Activated naive CD8-positive, alpha-beta T cell treated with anti-CD3 and anti-CD28 coated beads, Interleukin-2, amount 50 U/mL, for 24 hours (primary cell): ENCODE measurements at regions not wholly inside any gene's neighbourhood (a gene's known extent, or its start where the extent isn't known, plus 50 kb on each side); places are given as distances from the start of the nearest gene placed in this dataset.

Source experiments
- ATAC-seq: fragments of 150-1000 bp; cut with Tn5 transposase; one replicate; pipeline ENCODE4 v1.10.0; 2021
- DNase-seq: peaks from one replicate; pipeline ENCODE4 v3.0.0; 2021
- H3K27ac Mint-ChIP-seq: one replicate; pipeline ENCODE4 v1.8.0; 2021; ENCODE audit warnings: mild to moderate bottlenecking, mixed read lengths
- H3K27me3 Mint-ChIP-seq: one replicate; pipeline ENCODE4 v1.8.0; 2021; ENCODE audit warnings: mixed read lengths
- H3K36me3 Mint-ChIP-seq: one replicate; pipeline ENCODE4 v1.8.0; 2021; ENCODE audit warnings: low read depth, mixed read lengths
- H3K4me1 Mint-ChIP-seq: one replicate; pipeline ENCODE4 v1.8.0; 2021; ENCODE audit warnings: mixed read lengths
- H3K4me3 Mint-ChIP-seq: one replicate; pipeline ENCODE4 v1.8.0; 2021; ENCODE audit warnings: mild to moderate bottlenecking, moderate library complexity, mixed read lengths
- H3K9me3 Mint-ChIP-seq: one replicate; pipeline ENCODE4 v1.8.0; 2021; ENCODE audit warnings: mixed read lengths

DNA sequence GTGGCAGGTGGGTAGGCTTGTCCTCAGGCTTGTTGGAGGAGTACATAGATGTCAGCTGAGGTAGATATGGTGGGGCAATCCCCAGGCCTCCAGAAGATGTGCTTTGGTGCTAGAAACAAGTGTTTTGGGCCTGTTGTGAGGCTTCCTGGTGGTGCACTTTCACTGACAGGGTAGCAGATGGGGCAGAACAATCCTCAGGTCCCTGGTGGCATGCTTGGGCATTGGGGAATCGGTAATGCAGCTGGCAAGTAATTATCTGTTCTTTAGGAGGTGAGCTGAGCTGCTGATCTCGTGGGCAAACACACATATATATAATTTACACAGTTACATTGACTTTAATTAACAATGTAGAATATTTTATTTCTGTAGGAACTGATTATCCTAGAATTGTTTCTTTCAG is 458.7 kb downstream of the BMP2 start:
- ATAC-seq = no peak
- no peak for DNase-seq
- no peaks in the 10 kb centered on the region for H3K4me1 Mint-ChIP-seq

DNA sequence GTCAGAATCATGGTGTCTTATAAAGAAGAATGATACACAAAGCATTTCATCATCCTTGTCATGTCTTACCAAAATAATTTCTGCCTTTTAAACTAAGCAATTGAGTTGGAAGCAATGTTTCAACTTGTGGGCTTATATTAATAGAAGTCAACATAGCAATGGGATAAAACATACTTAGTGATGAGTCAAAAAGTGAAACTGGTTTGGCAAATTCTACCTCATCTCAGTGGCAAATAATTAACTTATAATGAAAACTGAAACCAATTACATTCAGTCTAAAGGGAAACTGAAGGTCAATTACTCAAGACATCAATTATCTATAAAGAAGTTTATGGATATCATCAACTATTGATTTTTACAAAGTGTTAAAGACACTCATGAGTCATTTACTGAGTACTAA is 463.8 kb downstream of the BMP2 start:
- H3K27me3 Mint-ChIP-seq = no peaks in the 10 kb centered on the region
- DNase-seq = no peak
- ATAC-seq = no peak
- H3K9me3 Mint-ChIP-seq = peaks cover 20% of the 10 kb centered on the region
- H3K4me1 Mint-ChIP-seq = no peaks in the 10 kb centered on the region
- H3K36me3 Mint-ChIP-seq = no peaks in the 10 kb centered on the region
- no peak overlapping the region for H3K4me3 Mint-ChIP-seq
- H3K27ac Mint-ChIP-seq = no peak overlapping the region

More for the DNA sequence above, 458.7 kb downstream of the BMP2 start:
- H3K36me3 Mint-ChIP-seq = no peaks in the 10 kb centered on the region
- H3K4me3 Mint-ChIP-seq = no peak overlapping the region
- peaks cover 13% of the 10 kb centered on the region for H3K9me3 Mint-ChIP-seq
- H3K27me3 Mint-ChIP-seq = no peaks in the 10 kb centered on the region
- H3K27ac Mint-ChIP-seq = no peak overlapping the region

DNA sequence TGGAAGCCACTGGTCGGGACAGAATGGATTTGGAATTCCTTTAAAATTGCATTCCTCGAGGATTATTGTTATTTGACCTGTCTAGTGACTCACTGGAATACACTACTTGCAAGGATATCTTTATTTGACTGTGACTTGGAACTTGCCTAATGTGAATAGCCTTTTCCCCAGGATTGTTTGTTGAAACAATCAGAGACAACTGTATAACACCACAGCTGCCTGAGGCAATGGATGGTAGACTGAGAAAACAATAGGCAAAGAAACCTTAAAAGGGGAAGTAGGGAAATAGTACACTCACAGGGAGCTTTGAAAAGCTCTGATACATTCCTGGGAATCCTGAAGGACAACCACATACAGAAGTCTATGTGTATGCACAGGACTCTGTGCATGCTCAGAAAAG is 465.3 kb downstream of the BMP2 start:
- no peaks in the 10 kb centered on the region for H3K4me1 Mint-ChIP-seq
- H3K36me3 Mint-ChIP-seq = no peaks in the 10 kb centered on the region
- peaks cover 16% of the 10 kb centered on the region for H3K9me3 Mint-ChIP-seq
- DNase-seq (no peak), ATAC-seq (no peak)
- no peak overlapping the region for H3K4me3 Mint-ChIP-seq
- no peaks in the 10 kb centered on the region for H3K27me3 Mint-ChIP-seq
- no peak overlapping the region for H3K27ac Mint-ChIP-seq

DNA sequence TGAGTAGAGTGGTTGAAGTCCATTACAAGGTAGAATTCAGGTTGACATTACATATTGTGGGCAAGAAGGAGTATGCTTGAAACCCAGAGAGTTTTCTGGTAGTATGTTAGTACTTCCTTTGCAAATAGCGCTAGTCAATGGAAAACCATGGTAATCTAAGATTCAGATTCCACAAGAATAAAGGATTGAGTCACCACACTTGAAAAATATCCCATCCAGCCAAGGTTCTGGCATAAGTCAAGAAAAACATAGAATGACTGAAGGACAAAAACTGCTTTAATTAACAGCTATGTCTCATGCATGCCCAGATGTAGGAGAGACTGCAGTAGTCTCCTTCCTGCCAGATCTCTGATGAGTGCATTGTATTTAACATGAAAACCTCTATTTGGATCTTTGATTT is 469.8 kb downstream of the BMP2 start:
- Mint-ChIP-seq H3K36me3 (no peaks in the 10 kb centered on the region), H3K4me1 (no peaks in the 10 kb centered on the region), H3K27ac (no peak overlapping the region), H3K4me3 (no peak overlapping the region), H3K27me3 (no peaks in the 10 kb centered on the region), H3K9me3 (peaks cover 16% of the 10 kb centered on the region)
- DNase-seq (no peak), ATAC-seq (no peak)

DNA sequence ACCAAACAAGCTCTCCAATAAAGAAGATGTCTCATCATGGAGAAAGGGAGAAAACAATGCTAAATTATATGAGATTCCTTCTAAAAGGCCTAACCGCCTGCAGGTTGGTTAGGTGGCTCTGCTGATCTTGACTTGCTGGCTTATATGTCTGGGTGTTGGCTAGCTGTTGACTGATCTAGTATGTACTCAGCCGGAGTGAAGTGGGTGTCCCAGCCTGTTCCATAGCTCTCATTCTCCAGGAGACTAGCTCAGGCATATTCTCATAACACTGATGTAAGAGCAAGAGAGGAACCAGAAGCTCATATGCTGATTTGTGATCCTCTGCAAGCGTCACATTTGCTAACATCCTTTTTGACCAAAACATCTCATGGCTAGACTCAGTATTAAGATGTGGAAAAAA is 473.0 kb downstream of the BMP2 start:
- no peak overlapping the region for H3K27ac Mint-ChIP-seq
- H3K27me3 Mint-ChIP-seq = no peaks in the 10 kb centered on the region
- H3K4me3 Mint-ChIP-seq = no peak overlapping the region
- DNase-seq (no peak), ATAC-seq (no peak)
- H3K9me3 Mint-ChIP-seq = peaks cover 4% of the 10 kb centered on the region
- no peaks in the 10 kb centered on the region for H3K4me1 Mint-ChIP-seq
- H3K36me3 Mint-ChIP-seq = no peaks in the 10 kb centered on the region

DNA sequence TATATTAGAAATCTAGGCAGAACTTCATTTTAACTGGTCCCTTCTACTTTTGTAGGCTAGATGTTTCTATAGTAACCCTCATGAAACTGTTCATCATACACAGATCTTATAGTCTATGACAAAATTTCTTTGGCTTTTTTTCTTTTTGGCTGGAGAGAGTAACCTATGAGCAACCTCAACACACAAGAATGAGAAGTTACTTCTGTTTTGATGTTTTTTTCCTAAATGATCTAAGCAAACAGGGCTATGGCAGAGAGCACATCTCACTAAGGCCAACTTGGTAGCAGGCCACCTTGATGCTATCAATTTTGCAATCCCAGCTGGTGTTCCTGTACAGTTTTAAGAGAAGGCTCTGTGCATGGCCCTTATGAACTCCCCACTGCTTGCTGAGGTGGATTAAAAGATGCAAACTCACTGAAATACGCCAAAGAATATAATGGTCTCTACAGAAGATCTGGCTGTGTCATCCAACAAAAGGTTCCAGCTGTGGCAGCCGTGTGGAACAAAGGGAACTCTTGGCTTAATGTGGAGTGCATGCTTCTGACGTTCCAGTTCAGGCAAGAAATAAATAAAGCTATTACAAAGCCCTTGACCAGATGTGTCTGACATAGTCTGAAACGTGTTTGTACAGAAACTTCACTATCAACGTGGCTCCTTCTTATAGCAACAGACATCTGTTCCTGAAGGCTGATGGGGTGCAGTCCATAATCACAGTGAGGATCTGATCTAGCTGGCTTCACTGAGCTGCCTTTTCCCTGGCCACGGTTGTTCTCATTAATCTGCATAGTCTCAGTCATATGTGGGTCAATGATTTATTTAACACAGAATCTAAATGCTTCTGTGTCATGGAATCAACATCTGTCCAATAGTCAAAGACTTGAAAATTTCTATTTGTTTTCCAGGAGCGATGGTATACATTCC is 481.1 kb downstream of the BMP2 start:
- peaks cover 10% of the 10 kb centered on the region for H3K9me3 Mint-ChIP-seq
- no peak overlapping the region for H3K4me3 Mint-ChIP-seq
- no peak overlapping the region for H3K27ac Mint-ChIP-seq
- no peaks in the 10 kb centered on the region for H3K27me3 Mint-ChIP-seq
- H3K4me1 Mint-ChIP-seq = no peaks in the 10 kb centered on the region
- DNase-seq (no peak), ATAC-seq (no peak)
- no peaks in the 10 kb centered on the region for H3K36me3 Mint-ChIP-seq

DNA sequence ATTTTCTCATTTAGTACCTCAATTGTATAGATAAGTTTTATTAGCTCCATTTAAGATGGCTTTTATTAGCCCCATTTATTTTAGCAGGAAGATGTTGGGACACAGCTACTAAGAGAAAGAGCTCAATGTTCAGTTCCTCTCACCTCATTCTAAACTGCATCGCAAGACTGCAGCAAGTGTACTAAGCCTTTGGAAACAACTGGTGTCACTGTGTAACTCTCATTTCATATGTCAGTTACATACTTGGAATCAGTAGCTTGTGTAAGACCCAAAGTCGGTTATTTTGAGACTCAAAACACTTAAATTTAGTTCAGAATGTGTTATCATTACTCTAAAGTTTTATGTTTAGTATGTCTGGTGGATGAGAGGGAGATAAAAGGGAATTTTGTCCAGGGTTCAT is 482.9 kb downstream of the BMP2 start:
- ATAC-seq = no peak
- Mint-ChIP-seq H3K4me3 (no peak overlapping the region), H3K27me3 (no peaks in the 10 kb centered on the region)

DNA sequence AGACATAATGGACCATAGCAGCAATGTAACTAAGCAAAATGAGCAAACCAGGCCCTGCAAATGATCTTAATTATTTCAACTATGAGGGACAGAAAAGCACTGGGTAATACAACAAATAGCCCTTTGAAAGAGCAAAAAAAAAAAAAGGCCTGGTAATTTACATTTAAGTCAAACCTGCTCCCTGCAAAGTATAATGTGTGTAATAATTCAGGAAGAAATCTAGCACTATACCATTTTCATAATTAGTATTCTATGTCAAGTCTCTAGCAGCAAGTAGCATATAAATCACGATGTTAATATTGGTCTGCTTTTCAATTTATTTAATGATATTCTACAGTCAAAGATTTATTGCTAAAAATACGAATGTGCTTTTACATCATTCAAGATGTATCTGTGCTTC is 489.6 kb downstream of the BMP2 start:
- Mint-ChIP-seq H3K4me1 (no peaks in the 10 kb centered on the region), H3K9me3 (peaks cover 13% of the 10 kb centered on the region), H3K27ac (no peak overlapping the region), H3K4me3 (no peak overlapping the region), H3K36me3 (no peaks in the 10 kb centered on the region), H3K27me3 (no peaks in the 10 kb centered on the region)
- ATAC-seq (no peak), DNase-seq (no peak)

More for the DNA sequence above, 482.9 kb downstream of the BMP2 start:
- no peak for DNase-seq
- Mint-ChIP-seq H3K4me1 (no peaks in the 10 kb centered on the region), H3K27ac (no peak overlapping the region), H3K9me3 (peaks cover 10% of the 10 kb centered on the region), H3K36me3 (no peaks in the 10 kb centered on the region)

DNA sequence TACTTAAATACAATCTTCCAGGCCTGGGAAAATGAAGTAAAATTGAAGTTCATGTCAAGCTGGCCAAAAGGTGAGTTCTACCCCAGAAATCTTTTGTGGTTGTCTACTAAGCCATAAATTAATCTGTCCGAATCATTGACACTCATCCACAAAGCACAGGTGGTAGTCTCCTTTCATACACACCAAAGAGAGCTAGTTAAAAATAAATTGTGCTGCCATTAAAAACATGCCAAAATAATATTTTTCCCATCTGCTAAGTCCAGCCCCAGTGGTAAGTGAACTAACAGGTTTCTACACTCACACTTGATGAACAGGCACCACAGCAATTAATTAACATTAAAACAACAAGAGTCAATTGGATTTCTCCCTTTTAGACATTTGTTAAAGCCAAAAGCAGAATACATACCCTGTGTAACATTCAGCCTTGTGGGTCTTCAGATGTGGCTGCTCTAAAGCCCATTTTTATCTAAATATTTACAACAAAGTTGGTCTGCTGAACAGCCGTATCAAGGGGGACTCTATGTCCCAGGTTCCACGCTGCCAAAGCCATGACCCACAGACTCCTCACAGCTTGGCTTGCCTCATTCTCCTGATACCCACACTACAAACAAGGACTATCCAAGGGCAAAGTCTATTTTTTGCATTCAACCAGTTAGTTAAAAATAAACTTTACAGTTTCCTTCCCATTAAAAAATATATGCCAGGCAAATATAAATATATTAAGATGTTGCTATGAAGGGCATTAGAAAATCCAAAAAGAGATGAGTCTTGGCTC is 490.4 kb downstream of the BMP2 start:
- H3K4me1 Mint-ChIP-seq = no peaks in the 10 kb centered on the region
- H3K36me3 Mint-ChIP-seq = no peaks in the 10 kb centered on the region
- peaks cover 7% of the 10 kb centered on the region for H3K9me3 Mint-ChIP-seq
- ATAC-seq = no peak
- H3K27me3 Mint-ChIP-seq = no peaks in the 10 kb centered on the region
- no peak for DNase-seq
- H3K4me3 Mint-ChIP-seq = no peak overlapping the region
- H3K27ac Mint-ChIP-seq = no peak overlapping the region

DNA sequence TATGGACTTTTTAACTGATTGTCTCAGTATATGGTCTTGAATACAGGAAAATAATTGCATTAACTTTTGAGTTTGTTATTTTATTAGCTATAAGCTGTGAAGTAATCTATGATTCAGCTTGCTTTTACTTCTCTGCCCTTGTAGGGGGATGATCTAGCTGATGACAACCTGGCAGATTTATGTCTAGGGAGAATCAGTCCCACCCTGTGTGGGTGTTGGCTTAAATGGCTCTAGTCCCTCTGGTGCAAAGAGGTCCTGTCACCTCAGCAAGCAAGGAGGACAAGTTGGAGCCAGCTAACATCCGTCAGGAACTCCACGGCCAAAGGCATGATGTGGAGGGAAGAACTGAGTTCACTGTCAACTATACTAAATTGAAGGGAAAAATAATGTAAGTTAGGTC is 495.3 kb downstream of the BMP2 start:
- DNase-seq (no peak), ATAC-seq (no peak)
- Mint-ChIP-seq H3K27ac (no peak overlapping the region), H3K36me3 (no peaks in the 10 kb centered on the region), H3K9me3 (peaks cover 5% of the 10 kb centered on the region), H3K4me3 (no peak overlapping the region), H3K27me3 (no peaks in the 10 kb centered on the region), H3K4me1 (no peaks in the 10 kb centered on the region)

DNA sequence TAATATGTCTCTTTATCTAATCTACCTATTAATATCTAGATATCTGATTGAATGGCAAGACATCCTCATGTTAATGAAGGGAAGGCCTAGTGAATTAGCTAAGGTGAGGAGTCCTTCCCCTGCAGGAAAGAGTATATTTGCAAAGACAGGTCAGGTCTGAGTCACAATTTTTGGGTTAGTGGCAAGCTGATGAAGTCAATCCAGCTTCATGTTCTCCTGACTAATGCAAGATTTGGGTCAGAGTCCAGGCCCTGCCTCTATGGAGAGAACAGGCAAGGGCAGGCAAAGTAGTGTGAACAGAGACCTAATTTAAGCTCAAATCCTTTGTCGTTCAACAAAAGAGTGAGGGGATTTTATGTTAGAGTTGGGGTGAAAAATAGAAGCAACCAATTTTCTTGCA is 496.7 kb downstream of the BMP2 start:
- ATAC-seq (no peak), DNase-seq (no peak)
- H3K4me1 Mint-ChIP-seq = no peaks in the 10 kb centered on the region
- no peak overlapping the region for H3K27ac Mint-ChIP-seq
- H3K4me3 Mint-ChIP-seq = no peak overlapping the region
- H3K9me3 Mint-ChIP-seq = peaks cover 4% of the 10 kb centered on the region
- H3K36me3 Mint-ChIP-seq = no peaks in the 10 kb centered on the region
- H3K27me3 Mint-ChIP-seq = no peaks in the 10 kb centered on the region

DNA sequence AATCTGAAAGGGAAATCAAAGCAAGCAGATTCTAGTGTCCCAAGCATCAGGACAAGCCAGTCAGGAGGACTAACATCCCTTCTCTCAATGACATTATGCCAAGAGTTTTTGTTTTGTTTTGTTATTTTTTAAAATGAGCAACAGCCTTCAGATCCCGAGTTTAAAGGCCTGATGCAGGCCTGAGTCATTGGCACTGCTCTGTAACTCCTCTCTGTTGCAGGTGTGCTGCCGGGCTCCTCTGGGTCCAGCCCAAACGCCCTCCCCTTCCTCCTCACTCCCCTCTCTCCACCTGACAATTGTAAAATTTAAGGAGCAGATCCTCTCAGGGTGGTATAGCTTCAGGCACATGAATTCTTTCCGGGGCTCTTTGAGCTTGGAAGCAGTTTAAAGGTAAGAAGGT is 502.0 kb downstream of the BMP2 start:
- H3K27ac Mint-ChIP-seq = no peak overlapping the region
- H3K27me3 Mint-ChIP-seq = no peaks in the 10 kb centered on the region
- no peak for DNase-seq
- no peaks in the 10 kb centered on the region for H3K36me3 Mint-ChIP-seq
- peaks cover 3% of the 10 kb centered on the region for H3K9me3 Mint-ChIP-seq
- no peak for ATAC-seq
- no peaks in the 10 kb centered on the region for H3K4me1 Mint-ChIP-seq
- H3K4me3 Mint-ChIP-seq = no peak overlapping the region

DNA sequence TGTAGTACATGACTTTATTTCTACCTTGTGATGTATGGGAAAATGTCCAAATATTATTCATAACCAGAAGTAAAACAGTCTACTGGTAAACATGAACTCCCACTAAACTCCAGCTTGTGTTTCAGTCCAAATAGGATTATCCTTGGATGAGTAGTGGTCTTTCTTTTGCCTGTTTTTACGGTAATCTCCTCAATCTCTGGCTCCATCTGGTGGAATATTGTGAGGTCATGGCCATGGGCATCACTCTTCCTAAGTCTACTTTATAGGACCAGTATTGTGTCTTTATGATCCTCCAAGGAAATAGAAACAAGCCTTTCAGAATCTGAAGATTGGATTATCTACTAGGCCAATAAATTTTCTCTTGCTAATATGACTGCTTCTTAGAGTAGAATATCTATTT is 505.0 kb downstream of the BMP2 start:
- Mint-ChIP-seq H3K36me3 (no peaks in the 10 kb centered on the region), H3K4me1 (no peaks in the 10 kb centered on the region), H3K27me3 (no peaks in the 10 kb centered on the region), H3K27ac (no peak overlapping the region), H3K9me3 (peaks cover 3% of the 10 kb centered on the region), H3K4me3 (no peak overlapping the region)
- no peak for DNase-seq
- no peak for ATAC-seq

DNA sequence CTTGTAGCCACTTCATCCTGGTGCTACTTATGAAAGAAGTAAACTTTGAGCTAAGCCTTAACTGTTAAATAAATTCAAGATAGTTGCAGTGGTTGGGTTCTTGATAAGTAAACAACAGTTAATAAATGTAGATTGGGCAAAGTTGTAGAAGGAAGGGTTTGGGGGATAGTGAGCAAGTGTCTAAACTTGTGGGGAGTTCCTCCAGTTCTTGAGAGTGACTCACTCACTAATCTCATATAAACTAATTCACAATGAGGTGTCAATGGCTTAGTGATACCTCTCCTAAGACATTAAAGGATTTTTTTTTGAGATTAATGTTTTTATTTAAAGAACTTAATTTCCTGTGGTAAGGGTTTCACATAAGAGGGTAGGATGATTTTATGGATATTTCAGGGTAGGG is 507.4 kb downstream of the BMP2 start:
- Mint-ChIP-seq H3K4me1 (no peaks in the 10 kb centered on the region), H3K36me3 (no peaks in the 10 kb centered on the region), H3K27me3 (no peaks in the 10 kb centered on the region)

DNA sequence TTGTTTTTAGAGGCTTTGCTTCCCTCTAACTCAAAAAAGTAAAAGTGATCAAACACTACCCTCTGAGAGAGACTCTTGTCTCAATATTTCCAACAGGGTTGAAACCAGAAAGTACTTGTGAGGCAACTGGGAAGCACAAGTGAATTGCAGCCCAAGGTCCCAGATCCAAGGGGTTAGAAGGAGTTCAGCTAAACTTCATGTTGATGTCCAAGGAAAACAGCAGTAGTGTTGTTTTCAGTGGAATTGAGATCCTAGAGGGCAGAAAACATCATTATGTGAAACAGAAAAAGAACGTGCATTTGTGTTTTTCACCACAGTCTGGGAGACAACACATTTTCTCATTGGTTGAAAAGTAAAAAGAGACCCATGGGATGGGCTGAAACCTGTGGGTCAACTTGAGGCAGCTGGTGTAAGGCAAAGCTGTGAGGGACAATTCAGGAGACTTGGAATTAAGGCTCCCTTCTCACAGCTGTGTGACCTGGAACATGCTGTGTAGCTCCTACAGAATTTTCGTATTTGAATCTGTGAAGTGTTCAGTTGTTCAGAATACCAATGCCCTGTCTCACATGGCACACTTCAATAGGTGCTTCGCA is 508.3 kb downstream of the BMP2 start:
- no peaks in the 10 kb centered on the region for H3K27me3 Mint-ChIP-seq
- H3K9me3 Mint-ChIP-seq = peaks cover 3% of the 10 kb centered on the region
- no peak overlapping the region for H3K4me3 Mint-ChIP-seq
- ATAC-seq (no peak), DNase-seq (no peak)
- H3K27ac Mint-ChIP-seq = no peak overlapping the region
- H3K4me1 Mint-ChIP-seq = no peaks in the 10 kb centered on the region
- H3K36me3 Mint-ChIP-seq = no peaks in the 10 kb centered on the region

More for the DNA sequence above, 507.4 kb downstream of the BMP2 start:
- H3K9me3 Mint-ChIP-seq = peaks cover 3% of the 10 kb centered on the region
- no peak overlapping the region for H3K27ac Mint-ChIP-seq
- DNase-seq (no peak), ATAC-seq (no peak)
- no peak overlapping the region for H3K4me3 Mint-ChIP-seq
